ENCODE measurements at regions not wholly inside any gene's neighbourhood (a gene's known extent, or its start where the extent isn't known, plus 50 kb on each side); places are given as distances from the start of the nearest gene placed in this dataset.
A peak's percentile ranks its signal among the peaks of the same experiment; 100 is the strongest.

GRCh38 chr2:220876080-220876824 lies 695.9 kb downstream of the EPHA4 start:
- CTCF ChIA-PET, result interaction anchor here (0.6 kb wide), 1 partner anchor 1815 kb away, joined by 3 read pairs; no protein-coding TSS in a partner anchor
- H3K36me3 ChIP-seq (ENCODE audit: control insufficient read depth in 2 of 2, insufficient read depth in 1 of 2, low read length in 2 of 2), result no peaks in the 10 kb centered on the region

GRCh38 chr2:220877491-220877890 lies 694.6 kb downstream of the EPHA4 start:
- ChIA-PET POLR2A (no interaction called here), CTCF (no interaction called here)
- TF ChIP-seq WT1 (tag by site-specific recombination; IDR thresholded peaks at IDR 0.05) (no peak), ZEB2 (tag by site-specific recombination; IDR thresholded peaks at IDR 0.05) (no peak), ZNF658 (tag by site-specific recombination; IDR thresholded peaks at IDR 0.05) (no peak), ATF2 (tag by site-specific recombination; IDR thresholded peaks at IDR 0.05; ENCODE audit: low read depth) (no peak)
- Histone ChIP-seq H3K36me3 (ENCODE audit: control insufficient read depth in 2 of 2, insufficient read depth in 1 of 2, low read length in 2 of 2) (no peaks in the 10 kb centered on the region), H3K4me3 (ENCODE audit: low read depth, low read length) (no peak overlapping the region), H3K9me3 (ENCODE audit: control insufficient read depth, insufficient read depth, low read depth, low read length) (no peaks in the 10 kb centered on the region), H3K27ac (ENCODE audit: extremely low read depth, low read depth, low read length) (no peak overlapping the region), H3K4me1 (ENCODE audit: control insufficient read depth, insufficient read depth, low read length) (peaks cover 10% of the 10 kb centered on the region; the same call in 1 of the 2 replicates)

More at GRCh38 chr2:220876080-220876824, 695.9 kb downstream of the EPHA4 start:
- Histone ChIP-seq H3K4me1 (ENCODE audit: control insufficient read depth, insufficient read depth, low read length) (peaks cover 10% of the 10 kb centered on the region; the same call in 1 of the 2 replicates), H3K9me3 (ENCODE audit: control insufficient read depth, insufficient read depth, low read depth, low read length) (no peaks in the 10 kb centered on the region), H3K27ac (ENCODE audit: extremely low read depth, low read depth, low read length) (no peak overlapping the region), H3K4me3 (ENCODE audit: low read depth, low read length) (no peak overlapping the region)
- POLR2A ChIA-PET, result no interaction called here
- TF ChIP-seq ZNF843 (tag by site-specific recombination; IDR thresholded peaks at IDR 0.05) (0 out of 2 replicates have a peak, but pooled peaks have one; percentile 20), FEZF1 (tag by site-specific recombination; IDR thresholded peaks at IDR 0.05) (peak; percentile 72), SP2 (tag by site-specific recombination; IDR thresholded peaks at IDR 0.05) (no peak), WT1 (tag by site-specific recombination; IDR thresholded peaks at IDR 0.05) (peak; percentile 47; the same call in 1 of the 2 replicates), TCF7L2 (IDR thresholded peaks at IDR 0.05; ENCODE audit: borderline replicate concordance, low read depth, low read length) (peak; percentile 73), ZNF19 (tag by site-specific recombination; IDR thresholded peaks at IDR 0.05; ENCODE audit: low read depth) (no peak), IKZF3 (tag by site-specific recombination; IDR thresholded peaks at IDR 0.05) (peak; percentile 74), SCRT2 (tag by site-specific recombination; IDR thresholded peaks at IDR 0.05) (no peak), ELK4 (IDR thresholded peaks at IDR 0.05; ENCODE audit: borderline replicate concordance, low read depth, low read length) (no peak), ZNF10 (tag by site-specific recombination; IDR thresholded peaks at IDR 0.05) (no peak), ZNF677 (tag by site-specific recombination; IDR thresholded peaks at IDR 0.05) (peak; percentile 68), YY1 (tag by site-specific recombination; IDR thresholded peaks at IDR 0.05) (no peak), OSR2 (tag by site-specific recombination; IDR thresholded peaks at IDR 0.05) (peak; percentile 34; the same call in 1 of the 2 replicates), ZNF366 (tag by site-specific recombination; conservative IDR thresholded peaks at IDR 0.05) (no peak), ZNF221 (tag by site-specific recombination; IDR thresholded peaks at IDR 0.05; ENCODE audit: borderline replicate concordance) (no peak), GLIS1 (tag by site-specific recombination; IDR thresholded peaks at IDR 0.05) (peak; percentile 22; the same call in 1 of the 2 replicates), TRIM28 (IDR thresholded peaks at IDR 0.05; ENCODE audit: borderline replicate concordance, low read length) (peak; percentile 89), ZNF777 (tag by site-specific recombination; IDR thresholded peaks at IDR 0.05; ENCODE audit: borderline replicate concordance) (no peak)
